ENCODE measurements at regions not wholly inside any gene's neighbourhood (a gene's known extent, or its start where the extent isn't known, plus 50 kb on each side); places are given as distances from the start of the nearest gene placed in this dataset.
"Not testable (repeated sequence)": the region's sequence is repeated elsewhere in the genome, so short reads cannot be mapped to it uniquely, and the experiment has no call there.

DNA sequence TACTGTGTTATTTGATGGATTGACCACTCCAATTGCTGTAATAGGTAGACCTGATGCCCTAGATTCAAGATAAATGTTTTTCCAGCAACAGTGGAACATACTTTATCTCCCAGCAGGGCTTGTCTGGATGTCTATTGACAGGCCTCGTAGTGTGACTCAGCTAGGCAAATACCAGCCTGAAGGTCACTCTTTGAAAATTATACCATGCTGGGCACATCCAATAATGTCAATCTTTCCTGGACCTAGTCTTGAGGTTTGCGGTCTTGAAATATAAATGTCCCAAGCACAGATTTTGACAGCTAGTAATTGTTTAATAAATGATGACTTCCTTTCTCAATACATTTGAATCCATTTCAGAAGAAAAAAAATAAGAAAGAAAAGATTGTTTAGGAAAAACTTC is 1138.0 kb upstream of the TMPRSS15 start:
- DNase-seq = no peak

DNA sequence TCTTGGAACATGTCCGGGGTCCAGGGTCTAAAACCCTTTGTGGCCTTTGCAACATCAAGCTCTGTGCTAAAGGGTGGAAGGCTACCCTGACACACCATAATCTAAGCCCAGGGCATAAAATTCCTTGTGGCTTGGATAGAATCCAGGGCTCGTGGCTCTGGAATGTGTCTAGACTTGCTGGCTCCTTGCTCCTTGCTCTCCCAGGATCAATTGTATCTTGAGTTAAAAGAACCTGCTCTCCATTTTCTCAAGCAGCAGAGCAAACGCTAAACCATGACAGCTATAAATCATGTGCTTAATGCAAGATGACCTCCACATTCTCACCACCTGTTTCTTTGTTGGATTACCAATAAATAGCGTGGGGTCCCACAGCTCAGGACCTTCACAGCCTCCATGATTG is 1140.9 kb upstream of the TMPRSS15 start:
- DNase-seq = not testable (repeated sequence)

DNA sequence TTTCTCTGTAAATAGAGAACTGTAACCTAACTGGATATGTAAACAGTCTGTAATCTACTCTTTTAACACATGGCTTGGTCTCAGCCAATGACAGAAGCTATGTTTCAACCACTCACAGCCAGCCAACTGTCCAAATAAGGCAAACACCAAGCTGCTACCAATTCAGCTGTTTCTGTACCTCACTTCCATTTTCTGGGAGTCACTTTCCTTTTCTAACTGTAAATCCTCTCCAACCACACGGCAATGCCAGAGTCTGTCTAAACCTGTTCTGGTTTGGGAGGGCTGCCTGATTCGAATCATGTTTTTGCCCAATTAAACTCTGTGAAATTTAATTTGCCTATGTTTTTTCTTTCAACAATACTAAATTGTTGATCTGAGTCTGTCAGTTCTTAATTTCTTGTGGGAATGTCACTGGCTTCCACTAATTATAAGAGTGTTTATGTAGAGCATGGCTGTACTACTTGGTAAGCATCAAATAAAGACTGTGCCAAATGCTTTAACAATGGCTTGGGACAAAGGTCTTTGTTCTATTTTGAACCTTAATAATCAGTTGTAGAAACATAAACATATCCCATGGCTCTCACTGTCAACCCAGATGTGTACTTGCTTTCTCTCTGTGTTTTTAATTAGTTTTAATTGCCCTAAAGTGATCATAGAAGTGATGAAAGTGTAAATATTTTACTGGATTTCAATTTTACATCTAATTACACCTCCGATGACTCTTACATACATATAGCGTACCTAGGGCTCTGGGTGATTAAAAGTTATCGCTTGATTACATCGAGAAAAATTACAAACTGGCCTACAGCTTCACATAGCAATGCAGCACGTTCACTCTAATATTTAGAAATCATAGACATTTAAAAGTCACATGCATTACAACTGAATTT is 1144.6 kb upstream of the TMPRSS15 start:
- DNase-seq = no peak

GRCh38 chr21:19553919-19554615 is 1150.5 kb upstream of the TMPRSS15 start:
- DNase-seq = no peak

DNA sequence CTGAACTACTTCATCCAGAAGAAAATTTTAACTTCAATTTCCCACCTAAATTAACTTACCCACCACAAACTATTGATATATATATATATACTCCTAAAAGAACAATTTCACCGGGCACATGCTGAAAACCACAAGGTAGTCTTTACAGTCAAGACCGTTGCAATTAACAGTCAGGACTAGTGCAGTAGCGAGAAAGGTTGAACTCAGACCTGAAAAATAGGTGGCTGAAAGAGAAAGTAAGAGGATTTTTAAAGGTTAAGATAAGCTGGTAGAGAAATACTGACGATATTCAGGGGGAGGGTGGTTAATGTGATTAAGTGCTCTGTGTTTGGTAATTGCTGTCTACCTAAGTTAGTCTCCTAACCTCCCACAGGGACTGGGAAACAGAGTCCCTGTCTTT is 1153.5 kb upstream of the TMPRSS15 start:
- no peak for DNase-seq

DNA sequence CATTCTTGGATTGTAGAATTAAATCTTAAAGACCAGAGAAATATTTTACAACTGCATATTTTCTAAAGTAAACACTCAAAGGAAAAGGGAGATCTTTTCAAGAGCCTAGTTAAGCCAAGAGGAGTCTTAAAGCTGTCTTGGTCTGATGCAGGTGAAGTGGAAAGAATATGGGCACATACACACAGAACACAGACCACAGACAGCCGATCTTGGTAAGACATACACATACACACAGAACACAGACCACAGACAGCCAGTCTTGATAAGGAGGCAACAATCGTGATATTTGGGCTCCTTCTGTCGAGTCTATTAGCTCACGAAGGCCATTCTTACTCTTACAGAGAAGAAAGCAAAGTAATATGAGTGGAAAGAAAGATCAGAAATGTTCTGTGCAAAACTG is 1153.9 kb upstream of the TMPRSS15 start:
- DNase-seq = no peak

GRCh38 chr21:19565587-19565986 is 1162.0 kb upstream of the TMPRSS15 start:
- DNase-seq = no peak

DNA sequence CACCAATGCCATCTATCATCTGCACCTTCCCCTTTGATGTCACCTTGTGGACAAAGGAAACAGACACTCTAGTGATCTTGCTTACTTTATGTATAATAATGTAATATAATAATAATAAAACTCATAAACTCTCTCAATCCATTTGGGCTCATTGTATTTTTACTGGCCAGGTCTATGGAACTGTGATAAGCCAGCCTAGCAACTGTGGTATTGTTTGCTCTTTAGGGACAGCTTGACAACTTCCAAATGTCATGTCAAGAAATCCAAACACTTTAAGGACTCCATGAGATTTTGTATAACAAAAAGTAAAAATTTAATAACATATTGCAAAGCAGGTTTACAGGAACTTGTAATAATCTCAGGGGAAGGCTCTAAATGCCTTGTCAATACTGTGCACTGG is 1163.4 kb upstream of the TMPRSS15 start:
- DNase-seq = no peak

DNA sequence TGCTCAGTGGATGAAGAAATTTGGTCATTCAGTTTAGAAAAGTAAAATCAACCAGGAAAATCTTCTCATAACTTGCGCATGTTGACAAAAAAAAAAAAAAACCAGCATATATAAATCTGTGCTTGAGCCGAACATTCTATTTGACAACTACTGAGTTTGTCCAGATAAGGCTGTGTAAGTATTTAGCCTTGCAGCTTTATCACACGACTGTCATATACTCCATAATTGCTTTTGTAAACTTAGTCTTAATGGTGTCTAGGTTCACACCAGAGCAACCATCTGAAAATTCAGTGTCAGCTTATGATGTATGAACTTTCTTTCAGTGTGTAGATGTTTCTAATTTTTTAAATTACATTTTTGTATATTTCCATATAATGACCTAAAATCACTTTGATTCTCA is 1173.8 kb upstream of the TMPRSS15 start:
- no peak for DNase-seq

GRCh38 chr21:19590044-19590443 is 1186.5 kb upstream of the TMPRSS15 start:
- DNase-seq = no peak

DNA sequence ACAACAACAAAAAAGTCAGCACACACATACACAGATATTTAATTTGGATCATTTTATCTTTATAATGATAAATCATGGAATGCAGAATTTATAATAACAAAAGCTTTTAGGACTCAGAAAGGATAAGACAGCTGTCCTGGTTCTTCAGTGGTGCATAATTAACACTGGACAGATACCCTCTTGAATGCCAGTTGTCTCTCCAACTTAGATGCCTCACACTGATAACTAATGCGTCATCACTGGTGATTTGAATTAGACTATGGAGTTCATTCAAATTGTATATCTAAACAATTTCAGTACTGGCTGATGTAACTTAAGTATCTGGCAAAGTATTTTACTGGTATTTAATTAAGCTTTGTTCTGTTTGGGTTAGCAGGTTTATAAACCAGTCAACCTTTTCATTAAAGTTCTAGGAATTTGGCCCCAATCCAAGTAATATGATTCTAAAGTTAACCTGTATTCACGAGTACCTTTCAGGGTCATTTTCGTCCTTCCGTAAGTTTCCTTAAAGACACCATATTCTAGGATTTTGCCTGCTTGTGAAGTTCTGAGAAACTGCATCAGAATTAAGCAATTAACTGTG is 1199.5 kb upstream of the TMPRSS15 start:
- no peak for DNase-seq

DNA sequence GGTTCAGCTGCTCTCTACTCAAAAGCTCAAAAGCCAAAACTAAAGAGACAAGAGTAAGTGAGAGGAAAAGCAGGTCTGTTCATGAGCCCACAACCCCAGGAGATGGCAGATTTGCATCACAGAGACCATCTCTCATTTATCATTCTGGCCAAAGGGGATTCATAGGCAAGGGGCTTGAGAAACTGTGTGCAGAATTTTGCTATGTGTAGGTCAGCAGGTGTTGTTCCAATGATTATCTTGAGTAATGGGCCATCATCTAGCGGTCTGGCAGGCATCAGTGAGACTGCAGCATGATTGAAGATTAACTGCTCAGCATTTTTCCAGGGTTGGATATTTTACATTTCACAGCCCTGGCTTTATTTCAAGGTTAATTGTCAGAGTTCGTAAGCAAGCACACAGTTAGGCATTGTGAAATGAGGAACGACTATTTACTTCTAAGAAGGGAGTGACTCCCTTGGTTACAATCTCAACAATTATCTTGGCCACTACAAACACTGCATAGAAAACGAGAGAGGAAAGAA is 1204.6 kb upstream of the TMPRSS15 start:
- no peak for DNase-seq

- no peak for DNase-seq
Observed at GRCh38 chr21:19609611-19610010, 1206.0 kb upstream of the TMPRSS15 start.

DNA sequence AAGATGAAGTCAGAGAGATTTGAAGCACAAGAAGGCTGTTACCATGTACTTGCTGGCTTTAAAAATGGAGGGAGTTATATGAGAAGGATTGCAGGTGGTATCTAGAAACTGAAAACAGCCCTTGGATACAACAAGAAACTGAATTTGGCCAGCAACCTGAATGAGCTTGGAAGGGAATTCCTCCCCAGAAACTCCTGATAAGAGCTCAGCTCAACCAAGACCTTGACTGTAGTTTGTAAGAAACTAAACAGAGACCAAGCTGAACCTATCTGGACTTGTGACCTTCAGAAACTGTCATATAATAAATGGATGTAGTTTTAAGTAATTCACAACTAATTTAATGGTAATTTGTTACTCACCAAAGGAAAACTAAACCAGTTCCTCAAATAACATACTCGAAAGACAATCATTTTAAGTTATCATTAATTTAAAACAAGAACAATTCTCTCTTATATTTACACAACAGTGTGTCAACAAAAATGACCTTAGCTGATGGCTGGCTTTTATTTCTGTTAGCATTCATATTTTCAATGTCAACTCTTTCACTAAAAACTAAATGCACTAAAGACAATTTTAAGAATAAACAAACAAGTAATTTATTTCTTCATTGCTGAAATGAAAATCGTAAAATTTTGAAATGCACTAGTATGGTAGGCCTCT is 1218.4 kb upstream of the TMPRSS15 start:
- no peak for DNase-seq

GRCh38 chr21:19640964-19641363 is 1237.4 kb upstream of the TMPRSS15 start:
- no peak for DNase-seq

- DNase-seq = no peak
Observed at GRCh38 chr21:19648391-19648790, 1244.8 kb upstream of the TMPRSS15 start.

DNA sequence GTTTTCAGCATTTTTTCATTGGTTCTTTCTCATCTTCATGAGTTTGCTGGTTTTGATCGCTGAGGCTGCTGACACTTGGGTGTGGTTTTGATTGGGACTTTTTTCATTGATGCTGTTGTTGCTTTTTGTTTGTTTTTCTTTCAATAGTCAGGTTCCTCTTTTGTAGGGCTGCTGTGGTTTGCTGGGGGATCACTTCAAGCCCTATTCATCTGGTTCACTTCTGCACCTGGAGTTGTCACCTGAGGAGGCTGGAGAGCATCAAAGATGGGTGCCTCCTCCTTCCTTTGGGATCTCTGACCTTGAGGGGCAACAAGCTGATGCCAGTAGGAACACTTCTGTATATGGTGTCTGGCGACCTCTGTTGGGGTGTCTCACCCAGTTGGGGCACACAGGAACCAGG is 1279.9 kb upstream of the TMPRSS15 start:
- DNase-seq = no peak

- DNase-seq = no peak
Observed at GRCh38 chr21:19684328-19684727, 1280.7 kb upstream of the TMPRSS15 start.

- DNase-seq = no peak
Observed at GRCh38 chr21:19692231-19692630, 1288.6 kb upstream of the TMPRSS15 start.

GRCh38 chr21:19695796-19696195 is 1292.2 kb upstream of the TMPRSS15 start:
- no peak for DNase-seq

DNA sequence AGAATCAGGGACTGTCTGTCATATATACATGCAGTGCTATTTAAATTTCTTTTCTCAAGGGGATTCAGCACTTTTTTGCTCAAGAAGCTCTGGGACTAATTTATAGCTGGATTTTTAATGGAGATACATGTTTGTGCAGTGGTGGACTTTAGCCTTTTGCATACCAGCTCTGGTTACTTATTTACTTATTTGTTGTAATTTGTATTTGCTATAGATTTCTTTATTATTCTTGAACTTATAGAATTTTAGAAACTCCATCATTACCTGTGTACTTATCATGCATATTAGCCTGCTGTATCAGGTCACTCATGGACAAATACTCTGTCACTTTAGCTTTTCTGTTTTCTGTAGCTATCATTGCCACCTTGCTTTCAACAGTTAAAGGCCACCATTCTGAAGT is 1296.9 kb upstream of the TMPRSS15 start:
- no peak for DNase-seq

- no peak for DNase-seq
Observed at GRCh38 chr21:19702726-19703125, 1295.5 kb upstream of the NCAM2 start.

GRCh38 chr21:19704832-19705231 is 1293.4 kb upstream of the NCAM2 start:
- DNase-seq = no peak

Measured in NCI-H1436 treated with DMSO at 0.1 percent for 48 hours (cell line).